HCT116 (cell line): ENCODE measurements at regions not wholly inside any gene's neighbourhood (a gene's known extent, or its start where the extent isn't known, plus 50 kb on each side); places are given as distances from the start of the nearest gene placed in this dataset.

Experiments
- CTCF ChIP-seq, 3 experiments: fragments of 200-600 bp in 1 of 3; sonication (generic) in 1 of 3; IDR thresholded peaks in 2 of 3; conservative IDR thresholded peaks in 1 of 3; 2 replicates each; pipeline ENCODE4 v1.5.1; 2012 to 2017; ENCODE audit warnings: low read depth in 2 of 3, low read length in 2 of 3, antibody characterized with exemption in 1 of 3, borderline replicate concordance in 1 of 3, control low read depth in 1 of 3, mild to moderate bottlenecking in 1 of 3, mixed read lengths in 1 of 3, mixed run types in 1 of 3, moderate library complexity in 1 of 3; ENCODE audit not compliant: insufficient read depth in 1 of 3
- FOSL1 ChIP-seq: IDR thresholded peaks from 2 replicates; pipeline ENCODE4 v1.6.1; 2012; ENCODE audit warnings: low read depth

- no peak for TF ChIP-seq FOSL1
- no peak for TF ChIP-seq CTCF (IDR thresholded peaks at IDR 0.05 in 2 of 3, conservative IDR thresholded peaks at IDR 0.05 in 1 of 3; ENCODE audit: borderline replicate concordance in 1 of 3, insufficient read depth in 1 of 3, low read depth in 2 of 3, low read length in 2 of 3)
Measured at GRCh38 chr1:177812650-177813049, 157.2 kb downstream of the SEC16B start.
